GM10266 (cell line): ENCODE measurements at regions not wholly inside any gene's neighbourhood (a gene's known extent, or its start where the extent isn't known, plus 50 kb on each side); places are given as distances from the start of the nearest gene placed in this dataset.

Experiments
- DNase-seq: peaks from one replicate; pipeline ENCODE4 v3.0.0; 2012; ENCODE audit errors: extremely low spot score
- CTCF ChIP-seq: IDR thresholded peaks from 2 replicates; pipeline ENCODE4 v1.5.1; 2012; ENCODE audit warnings: mild to moderate bottlenecking, low read depth; ENCODE audit not compliant: control insufficient read depth, insufficient read depth; ENCODE audit errors: missing control alignments

- no peak for TF ChIP-seq CTCF
- DNase-seq, result no peak
Measured at GRCh38 chr4:67040315-67040714, 505.0 kb downstream of the CENPC start.

GRCh38 chr4:67038228-67038566 lies 507.1 kb downstream of the CENPC start:
- TF ChIP-seq CTCF, result no peak
- no peak for DNase-seq

- DNase-seq, result no peak
Measured at GRCh38 chr4:67037504-67038227, 507.6 kb downstream of the CENPC start.

GRCh38 chr4:67036791-67037190 lies 508.5 kb downstream of the CENPC start:
- DNase-seq, result no peak
- no peak for TF ChIP-seq CTCF

More at GRCh38 chr4:67037504-67038227, 507.6 kb downstream of the CENPC start:
- TF ChIP-seq CTCF, result no peak

- no peak for DNase-seq
- no peak for TF ChIP-seq CTCF
Measured at GRCh38 chr4:67035986-67036385, 509.3 kb downstream of the CENPC start.

GRCh38 chr4:67035501-67035900 lies 509.8 kb downstream of the CENPC start:
- DNase-seq, result no peak

GRCh38 chr4:67030636-67031035 lies 514.7 kb downstream of the CENPC start:
- DNase-seq, result no peak
- TF ChIP-seq CTCF, result no peak

More at GRCh38 chr4:67035501-67035900, 509.8 kb downstream of the CENPC start:
- no peak for TF ChIP-seq CTCF
